Activated B cell treated with CpG ODN at 0.5 μM for 24 hours (primary cell): ENCODE measurements at regions not wholly inside any gene's neighbourhood (a gene's known extent, or its start where the extent isn't known, plus 50 kb on each side); places are given as distances from the start of the nearest gene placed in this dataset.

Experiments
- ATAC-seq: fragments of 200-7000 bp; cut with Tn5 transposase; one replicate; pipeline ENCODE4 v1.10.0; 2021; ENCODE audit warnings: low read depth, mild to moderate bottlenecking, moderate library complexity
- CTCF ChIA-PET: fragments of 350-600 bp; sonication (Branson Sonifier 250); formaldehyde crosslinking; loops from one replicate; lab custom pipeline; 2021; ENCODE audit warnings: antibody characterized with exemption; lab: Charles Lee
- POLR2A ChIA-PET: fragments of 350-600 bp; sonication (Branson Sonifier 250); formaldehyde crosslinking; loops from one replicate; lab custom pipeline; 2021; ENCODE audit warnings: antibody characterized with exemption; lab: Charles Lee
- DNase-seq: peaks from one replicate; pipeline ENCODE4 v3.0.0; 2022
- H3K27ac Mint-ChIP-seq: one replicate; pipeline ENCODE4 v1.8.0; 2020; ENCODE audit warnings: mixed read lengths
- H3K27me3 Mint-ChIP-seq: one replicate; pipeline ENCODE4 v1.8.0; 2021; ENCODE audit warnings: mixed read lengths
- H3K36me3 Mint-ChIP-seq: one replicate; pipeline ENCODE4 v1.8.0; 2021; ENCODE audit warnings: low read depth, mixed read lengths
- H3K4me1 Mint-ChIP-seq: one replicate; pipeline ENCODE4 v1.8.0; 2021; ENCODE audit warnings: mixed read lengths
- H3K4me3 Mint-ChIP-seq: one replicate; pipeline ENCODE4 v1.8.0; 2020; ENCODE audit warnings: mild to moderate bottlenecking, mixed read lengths
- H3K9me3 Mint-ChIP-seq: one replicate; pipeline ENCODE4 v1.8.0; 2020; ENCODE audit warnings: mixed read lengths
- intact Hi-C: fragments of 100-400 bp; cut with micrococcal nuclease; formaldehyde crosslinking; loops from one replicate; pipeline ENCODE4 v1.15.1; 2024
- TF ChIP-seq, protein P1 (sequence below): fragments of 200-600 bp; IDR thresholded peaks from one replicate; pipeline ENCODE4 v1.8.0; 2022; ENCODE audit warnings: antibody characterized with exemption, mild to moderate bottlenecking

DNA sequence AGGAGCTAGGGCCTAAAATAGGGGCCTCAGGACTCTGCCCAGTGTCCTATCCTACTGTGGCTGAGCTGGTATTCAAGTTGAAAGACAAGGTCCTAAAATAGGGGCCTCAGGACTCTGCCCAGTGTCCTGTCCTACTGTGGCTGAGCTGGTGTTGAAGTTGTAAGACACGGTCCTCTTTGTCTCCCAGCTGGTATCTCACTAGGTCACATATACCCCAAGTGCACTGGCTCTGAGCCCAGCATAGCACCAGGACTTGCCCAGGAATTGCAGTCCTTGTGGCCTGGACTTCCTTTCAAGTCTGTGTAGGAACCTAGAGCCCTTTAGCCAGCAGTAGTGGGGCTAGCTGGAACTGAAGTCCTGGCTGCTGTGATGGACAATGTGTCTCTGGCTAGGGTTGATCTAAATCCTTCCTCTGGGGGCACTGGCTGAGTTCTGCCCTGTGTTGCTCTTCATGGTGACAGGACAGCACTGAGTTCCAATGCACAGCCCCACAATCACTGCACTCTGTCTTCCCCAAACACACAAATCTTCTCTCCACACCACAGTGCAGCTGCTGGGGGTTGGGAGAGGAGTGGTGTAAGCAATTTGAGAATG, 260.5 kb downstream of the HAPSTR1 start:
- Mint-ChIP-seq H3K4me3 (no peak overlapping the region), H3K27ac (no peak overlapping the region), H3K36me3 (no peaks in the 10 kb centered on the region), H3K27me3 (no peaks in the 10 kb centered on the region), H3K4me1 (no peaks in the 10 kb centered on the region), H3K9me3 (peaks cover 22% of the 10 kb centered on the region)
- TF ChIP-seq, protein P1, sequence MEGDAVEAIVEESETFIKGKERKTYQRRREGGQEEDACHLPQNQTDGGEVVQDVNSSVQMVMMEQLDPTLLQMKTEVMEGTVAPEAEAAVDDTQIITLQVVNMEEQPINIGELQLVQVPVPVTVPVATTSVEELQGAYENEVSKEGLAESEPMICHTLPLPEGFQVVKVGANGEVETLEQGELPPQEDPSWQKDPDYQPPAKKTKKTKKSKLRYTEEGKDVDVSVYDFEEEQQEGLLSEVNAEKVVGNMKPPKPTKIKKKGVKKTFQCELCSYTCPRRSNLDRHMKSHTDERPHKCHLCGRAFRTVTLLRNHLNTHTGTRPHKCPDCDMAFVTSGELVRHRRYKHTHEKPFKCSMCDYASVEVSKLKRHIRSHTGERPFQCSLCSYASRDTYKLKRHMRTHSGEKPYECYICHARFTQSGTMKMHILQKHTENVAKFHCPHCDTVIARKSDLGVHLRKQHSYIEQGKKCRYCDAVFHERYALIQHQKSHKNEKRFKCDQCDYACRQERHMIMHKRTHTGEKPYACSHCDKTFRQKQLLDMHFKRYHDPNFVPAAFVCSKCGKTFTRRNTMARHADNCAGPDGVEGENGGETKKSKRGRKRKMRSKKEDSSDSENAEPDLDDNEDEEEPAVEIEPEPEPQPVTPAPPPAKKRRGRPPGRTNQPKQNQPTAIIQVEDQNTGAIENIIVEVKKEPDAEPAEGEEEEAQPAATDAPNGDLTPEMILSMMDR, result no peak
- no peak for ATAC-seq
- CTCF ChIA-PET, result no interaction called here
- POLR2A ChIA-PET, result no interaction called here
- intact Hi-C loops, result no loop called here
- DNase-seq, result no peak

DNA sequence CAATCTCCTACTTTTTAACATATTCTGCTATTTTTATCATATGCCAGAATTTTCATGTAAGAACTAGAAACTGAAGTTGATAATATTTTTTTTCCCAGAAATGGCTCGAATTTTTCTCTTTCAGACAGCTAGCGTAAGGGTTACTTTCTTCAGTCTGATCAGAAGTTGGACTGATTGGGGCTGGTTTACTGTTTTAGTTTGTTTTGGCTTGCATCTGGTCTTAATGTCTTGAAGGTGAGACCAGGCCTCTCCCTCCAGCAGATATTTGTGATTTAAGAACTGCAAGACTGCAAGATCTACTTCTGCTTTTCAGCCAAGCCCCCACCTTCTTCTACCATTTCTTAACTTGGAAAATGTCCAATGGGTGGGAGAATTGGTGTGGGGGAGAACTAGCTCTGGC, 266.4 kb downstream of the HAPSTR1 start:
- POLR2A ChIA-PET, result no interaction called here
- intact Hi-C loops, result no loop called here
- no peaks in the 10 kb centered on the region for H3K36me3 Mint-ChIP-seq

DNA sequence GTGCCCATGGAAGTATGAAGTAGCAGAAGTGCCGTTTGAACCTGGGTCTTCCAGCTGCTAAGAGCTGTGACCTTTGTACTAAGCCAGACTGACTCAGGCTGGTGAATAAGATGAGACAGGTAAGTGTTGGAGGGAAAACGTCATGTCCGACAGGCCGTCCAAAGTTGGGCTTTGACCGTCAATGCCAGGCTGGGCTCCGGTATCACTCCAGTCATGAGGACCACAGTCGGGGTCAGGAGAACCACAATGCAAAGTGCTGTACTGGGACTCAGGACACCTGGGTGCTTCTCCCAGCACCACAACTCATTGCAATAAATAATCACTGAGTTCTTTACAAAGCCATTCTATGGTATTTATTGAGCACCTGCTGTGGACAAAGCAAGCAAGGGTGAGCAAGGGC, 268.6 kb downstream of the HAPSTR1 start:
- DNase-seq, result no peak
- H3K36me3 Mint-ChIP-seq, result no peaks in the 10 kb centered on the region
- no peaks in the 10 kb centered on the region for H3K4me1 Mint-ChIP-seq
- no peak for ATAC-seq
- H3K27me3 Mint-ChIP-seq, result peaks cover 2% of the 10 kb centered on the region
- intact Hi-C loops, result no loop called here
- TF ChIP-seq, protein P1, result no peak
- no peak overlapping the region for H3K4me3 Mint-ChIP-seq
- H3K27ac Mint-ChIP-seq, result no peak overlapping the region
- ChIA-PET CTCF (no interaction called here), POLR2A (no interaction called here)
- peaks cover 17% of the 10 kb centered on the region for H3K9me3 Mint-ChIP-seq

More for the DNA sequence above, 266.4 kb downstream of the HAPSTR1 start:
- TF ChIP-seq, protein P1, result no peak
- no peak overlapping the region for H3K4me3 Mint-ChIP-seq
- H3K27me3 Mint-ChIP-seq, result peaks cover 2% of the 10 kb centered on the region
- no peak for DNase-seq
- CTCF ChIA-PET, result no interaction called here
- no peak for ATAC-seq
- H3K9me3 Mint-ChIP-seq, result peaks cover 17% of the 10 kb centered on the region
- H3K4me1 Mint-ChIP-seq, result no peaks in the 10 kb centered on the region
- no peak overlapping the region for H3K27ac Mint-ChIP-seq

DNA sequence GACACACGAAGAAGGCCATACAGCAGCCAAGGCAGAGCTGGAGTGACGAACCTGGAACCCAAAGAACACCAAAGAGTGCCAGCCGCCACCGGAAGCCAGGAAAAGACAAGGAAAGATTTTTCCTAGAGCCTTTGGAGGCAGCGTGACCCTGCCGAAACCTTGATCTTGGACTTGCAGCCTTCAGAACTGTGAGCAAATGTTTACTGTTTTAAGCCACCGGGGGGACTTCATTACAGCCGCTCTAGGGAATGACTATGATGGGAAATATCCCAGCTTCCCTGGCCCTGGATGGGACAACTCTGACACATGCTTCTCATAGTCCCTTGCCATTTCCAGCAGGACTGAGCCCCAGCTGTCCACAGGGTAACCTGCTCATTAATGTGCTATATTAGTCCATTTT, 270.6 kb downstream of the HAPSTR1 start:
- POLR2A ChIA-PET, result no interaction called here
- TF ChIP-seq, protein P1, result no peak
- Mint-ChIP-seq H3K9me3 (peaks cover 11% of the 10 kb centered on the region), H3K27ac (no peak overlapping the region), H3K4me1 (no peaks in the 10 kb centered on the region), H3K27me3 (peaks cover 4% of the 10 kb centered on the region), H3K36me3 (no peaks in the 10 kb centered on the region), H3K4me3 (no peak overlapping the region)
- DNase-seq, result no peak
- CTCF ChIA-PET, result no interaction called here
- intact Hi-C loops, result no loop called here
- ATAC-seq, result no peak

DNA sequence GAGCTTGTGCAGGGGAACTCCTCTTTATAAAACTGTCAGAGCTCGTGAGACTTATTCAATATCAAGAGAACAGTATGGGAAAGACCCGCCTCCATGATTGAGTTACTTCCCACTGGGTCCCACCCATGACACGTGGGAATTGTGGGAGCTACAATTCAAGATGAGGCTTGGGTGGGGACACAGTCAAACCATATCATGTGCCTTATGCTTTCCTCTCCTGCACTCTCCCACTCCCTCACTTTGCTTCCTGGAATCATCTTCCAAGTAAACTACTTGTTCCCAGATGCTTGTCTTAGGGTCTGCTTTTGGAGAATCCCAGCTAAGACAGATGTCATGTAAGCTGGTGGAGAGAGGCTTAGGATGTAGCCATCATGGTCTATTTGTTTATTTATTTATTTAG, 271.2 kb downstream of the HAPSTR1 start:
- intact Hi-C loops, result no loop called here
- H3K27me3 Mint-ChIP-seq, result peaks cover 4% of the 10 kb centered on the region
- TF ChIP-seq, protein P1, result no peak
- ChIA-PET POLR2A (no interaction called here), CTCF (no interaction called here)
- ATAC-seq (no peak), DNase-seq (no peak)
- peaks cover 8% of the 10 kb centered on the region for H3K9me3 Mint-ChIP-seq
- H3K4me3 Mint-ChIP-seq, result no peak overlapping the region
- no peak overlapping the region for H3K27ac Mint-ChIP-seq
- H3K4me1 Mint-ChIP-seq, result no peaks in the 10 kb centered on the region
- H3K36me3 Mint-ChIP-seq, result no peaks in the 10 kb centered on the region
